ENCODE measurements at regions not wholly inside any gene's neighbourhood (a gene's known extent, or its start where the extent isn't known, plus 50 kb on each side); places are given as distances from the start of the nearest gene placed in this dataset.

GRCh38 chr12:25730489-25731349 lies 177.6 kb upstream of the LMNTD1 start:
- intact Hi-C loops (cut with DNase I), result no loop called here
- no peaks in the 10 kb centered on the region for H3K36me3 ChIP-seq
- no peaks in the 10 kb centered on the region for H3K4me1 ChIP-seq (ENCODE audit: insufficient read depth)
- H3K27me3 ChIP-seq, result no peaks in the 10 kb centered on the region
- H3K4me3 ChIP-seq, result no peak overlapping the region
- WGBS, 3 donors, result 50 to 59% (median 51%) methylated on average over 5 of the region's 5 CpGs
- TF ChIP-seq EP300 (IDR thresholded peaks at IDR 0.05) (no peak), POLR2A (IDR thresholded peaks at IDR 0.05) (no peak), CTCF (IDR thresholded peaks at IDR 0.05) (no peak)
- DNase-seq, result no peak
- H3K27ac ChIP-seq, result no peak overlapping the region
- H3K9me3 ChIP-seq, result no peaks in the 10 kb centered on the region

- intact Hi-C loops (cut with DNase I), result no loop called here
- no peaks in the 10 kb centered on the region for H3K9me3 ChIP-seq
- no peak overlapping the region for H3K4me3 ChIP-seq
- no peak overlapping the region for H3K27ac ChIP-seq
- H3K36me3 ChIP-seq, result no peaks in the 10 kb centered on the region
- TF ChIP-seq EP300 (IDR thresholded peaks at IDR 0.05) (no peak), CTCF (IDR thresholded peaks at IDR 0.05) (no peak)
- no peaks in the 10 kb centered on the region for H3K27me3 ChIP-seq
- no peaks in the 10 kb centered on the region for H3K4me1 ChIP-seq (ENCODE audit: insufficient read depth)
- DNase-seq, result no peak
- WGBS, 3 donors, result 95 to 100% (median 97%) methylated on average over 1 of the region's 1 CpG
These were observed 180.5 kb upstream of the LMNTD1 start for GRCh38 chr12:25733541-25733940.

GRCh38 chr12:25734529-25735180 lies 181.6 kb upstream of the LMNTD1 start:
- Histone ChIP-seq H3K4me3 (no peak overlapping the region), H3K36me3 (no peaks in the 10 kb centered on the region), H3K4me1 (ENCODE audit: insufficient read depth) (no peaks in the 10 kb centered on the region), H3K9me3 (no peaks in the 10 kb centered on the region), H3K27ac (no peak overlapping the region), H3K27me3 (no peaks in the 10 kb centered on the region)
- intact Hi-C loops (cut with DNase I), result no loop called here
- 82 to 87% (median 85%) methylated on average over 1 of the region's 1 CpG for WGBS, 3 donors
- DNase-seq, result no peak
- TF ChIP-seq POLR2A (IDR thresholded peaks at IDR 0.05), result no peak
- TF ChIP-seq EP300 (IDR thresholded peaks at IDR 0.05), result no peak
- TF ChIP-seq CTCF (IDR thresholded peaks at IDR 0.05), result no peak

- TF ChIP-seq POLR2A (IDR thresholded peaks at IDR 0.05) (no peak), CTCF (IDR thresholded peaks at IDR 0.05) (no peak), EP300 (IDR thresholded peaks at IDR 0.05) (no peak)
- no peak overlapping the region for H3K27ac ChIP-seq
- H3K27me3 ChIP-seq, result no peaks in the 10 kb centered on the region
- H3K4me1 ChIP-seq (ENCODE audit: insufficient read depth), result no peaks in the 10 kb centered on the region
- DNase-seq, result no peak
- no peaks in the 10 kb centered on the region for H3K36me3 ChIP-seq
- intact Hi-C loops (cut with DNase I), result no loop called here
- 91 to 92% (median 91%) methylated on average over 1 of the region's 1 CpG for WGBS, 3 donors
- H3K9me3 ChIP-seq, result no peaks in the 10 kb centered on the region
- no peak overlapping the region for H3K4me3 ChIP-seq
These were observed 187.5 kb upstream of the LMNTD1 start for GRCh38 chr12:25740617-25741016.
